Activated effector memory CD4-positive, alpha-beta T cell treated with anti-CD3 and anti-CD28 coated beads, Interleukin-2, amount 50 U/mL, for 16 hours (primary cell): ENCODE measurements at regions not wholly inside any gene's neighbourhood (a gene's known extent, or its start where the extent isn't known, plus 50 kb on each side); places are given as distances from the start of the nearest gene placed in this dataset.

Experiments used
- DNase-seq: peaks from one replicate; pipeline ENCODE4 v3.0.0-alpha.2; 2020

- DNase-seq = no peak
Observed at GRCh38 chr1:191609305-191609704, 549.0 kb upstream of the RGS18 start.

DNA sequence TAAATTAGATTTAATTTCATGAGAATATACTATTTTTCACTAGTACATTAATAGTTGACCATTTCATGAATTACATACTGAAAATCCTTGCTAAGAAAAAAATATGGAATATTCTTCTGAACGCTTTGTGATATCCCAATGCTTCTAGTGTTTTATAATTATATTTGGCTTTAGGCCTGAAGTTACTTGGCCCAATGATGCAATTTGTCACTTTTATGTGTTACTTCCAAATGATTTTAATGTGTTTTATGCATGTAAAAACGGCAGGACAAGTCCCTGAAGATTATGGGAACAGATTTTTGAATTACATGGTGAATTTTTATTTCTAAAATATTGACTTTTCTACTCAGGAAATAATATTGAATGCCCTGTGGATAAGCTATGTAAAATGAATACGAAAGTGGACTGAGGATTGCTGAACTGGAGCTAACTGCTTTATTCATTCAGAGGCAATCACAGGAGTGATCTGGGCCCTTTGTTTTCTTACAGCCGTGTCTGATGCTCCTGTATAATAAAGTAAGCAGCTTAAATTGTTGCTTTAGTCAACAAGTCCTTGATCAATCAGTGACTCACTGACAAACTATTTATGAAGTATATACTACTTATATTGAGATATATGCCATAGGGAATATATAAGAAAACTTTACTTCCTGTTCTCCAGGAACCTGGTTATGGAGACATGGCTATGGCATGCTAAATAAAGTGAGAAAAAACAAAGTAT lies 543.0 kb upstream of the RGS18 start:
- no peak for DNase-seq

- no peak for DNase-seq
Observed at GRCh38 chr1:191618181-191618580, 540.1 kb upstream of the RGS18 start.

GRCh38 chr1:191620883-191621282 lies 537.4 kb upstream of the RGS18 start:
- no peak for DNase-seq

DNA sequence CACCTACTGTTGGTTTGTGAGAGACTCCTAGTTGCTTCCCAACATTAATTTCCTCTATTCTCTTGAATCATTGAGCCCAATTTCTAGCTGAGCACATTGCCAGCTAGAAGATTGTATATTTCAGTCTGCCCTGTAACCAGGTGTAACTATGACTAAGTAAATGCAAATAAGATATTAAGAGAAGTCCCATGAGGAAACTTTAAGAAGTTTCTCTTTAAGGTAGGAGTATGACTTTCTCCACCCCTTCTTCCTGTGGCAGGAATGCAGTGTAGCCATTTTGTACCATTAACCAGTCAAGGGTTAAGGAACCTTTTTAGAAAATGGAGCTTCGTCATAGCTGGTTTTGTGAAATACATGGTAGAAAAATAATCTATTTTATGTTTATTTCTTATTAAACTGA lies 534.2 kb upstream of the RGS18 start:
- DNase-seq = no peak

- DNase-seq = no peak
Observed at GRCh38 chr1:191629836-191630235, 528.4 kb upstream of the RGS18 start.

DNA sequence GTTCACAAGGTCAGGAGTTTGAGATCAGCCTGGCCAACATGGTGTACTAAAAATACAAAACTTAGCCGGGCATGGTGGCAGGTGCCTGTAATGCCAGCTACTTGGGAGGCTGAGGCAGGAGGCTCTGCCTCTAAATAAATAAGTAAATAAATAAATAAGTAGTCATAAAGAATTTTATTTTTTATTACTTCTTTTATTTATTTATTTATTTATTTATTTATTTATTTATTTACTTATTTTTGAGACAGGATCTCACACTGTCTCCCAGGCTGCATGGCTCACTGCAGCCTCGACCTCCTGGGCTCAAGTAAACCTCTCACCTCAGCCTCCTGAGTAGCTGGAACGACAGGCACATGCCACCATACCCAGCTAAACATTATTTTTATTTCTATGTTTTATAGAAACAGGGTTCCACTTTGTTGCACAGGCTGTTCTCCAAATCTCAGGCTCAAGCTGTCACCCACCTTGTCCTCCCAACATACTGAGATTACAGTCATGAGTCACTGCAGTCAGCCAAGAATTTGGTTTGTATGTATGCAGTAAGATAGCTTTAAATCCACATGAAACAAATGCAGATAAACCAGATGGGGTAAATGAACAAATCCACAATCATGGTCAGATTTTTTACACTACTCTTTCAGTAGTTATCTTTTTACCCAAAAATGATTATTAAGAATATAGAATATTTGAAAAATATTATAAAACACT lies 523.3 kb upstream of the RGS18 start:
- no peak for DNase-seq

DNA sequence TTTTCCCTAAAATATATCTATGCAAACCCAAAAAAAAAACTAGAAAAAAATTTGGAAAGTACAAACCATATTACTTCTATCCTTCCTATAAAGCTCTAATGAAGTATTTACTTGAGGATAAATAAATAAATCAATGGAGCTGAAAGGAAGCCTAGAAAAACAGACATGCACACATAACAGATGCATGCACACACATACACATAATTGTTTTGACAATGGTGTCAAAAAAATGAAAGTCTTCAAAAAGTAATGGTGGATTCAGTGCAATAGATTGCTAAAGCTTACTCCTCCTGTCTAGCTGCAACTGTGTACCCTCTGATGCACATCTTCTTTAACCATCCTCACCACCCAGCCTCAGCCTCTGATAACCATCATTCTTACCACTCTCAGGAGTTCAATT lies 521.9 kb upstream of the RGS18 start:
- DNase-seq = no peak

DNA sequence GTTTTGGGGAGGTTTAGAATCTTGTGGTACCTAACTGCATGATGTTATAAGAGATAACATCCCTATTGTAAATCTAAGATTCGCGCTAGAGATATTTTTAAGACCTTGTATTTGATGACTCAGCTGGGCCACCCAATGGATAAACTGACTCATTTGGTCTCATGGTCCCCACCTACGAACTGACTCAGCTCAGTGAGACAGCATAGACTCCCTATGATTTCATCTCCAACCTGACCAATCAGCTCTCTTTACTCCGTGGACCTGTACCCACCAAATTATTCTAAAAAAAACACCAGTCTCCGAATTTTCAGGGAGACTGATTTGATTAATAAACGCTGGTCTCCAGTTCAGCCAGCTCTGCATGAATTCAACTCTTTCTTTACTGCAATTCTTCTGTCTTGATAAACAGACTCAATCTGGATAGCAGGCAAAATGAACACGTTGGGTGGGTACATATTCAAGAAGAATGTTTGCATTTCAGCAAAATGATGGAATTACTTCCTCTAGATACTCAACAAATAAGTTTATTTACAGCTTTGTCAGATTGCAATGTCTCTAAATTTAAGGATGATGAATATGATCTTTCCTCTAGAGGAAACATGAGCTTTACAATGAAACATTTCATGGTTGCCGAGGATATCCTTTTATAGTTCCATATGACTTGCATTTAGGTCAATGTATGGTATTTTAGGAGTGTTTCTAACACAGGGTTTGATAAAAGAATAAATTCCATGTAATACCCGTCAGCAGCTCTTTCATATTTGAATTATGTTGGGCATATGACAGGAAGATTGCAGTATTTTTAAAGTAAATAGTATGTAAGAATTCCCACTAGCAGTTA lies 516.6 kb upstream of the RGS18 start:
- DNase-seq = no peak

DNA sequence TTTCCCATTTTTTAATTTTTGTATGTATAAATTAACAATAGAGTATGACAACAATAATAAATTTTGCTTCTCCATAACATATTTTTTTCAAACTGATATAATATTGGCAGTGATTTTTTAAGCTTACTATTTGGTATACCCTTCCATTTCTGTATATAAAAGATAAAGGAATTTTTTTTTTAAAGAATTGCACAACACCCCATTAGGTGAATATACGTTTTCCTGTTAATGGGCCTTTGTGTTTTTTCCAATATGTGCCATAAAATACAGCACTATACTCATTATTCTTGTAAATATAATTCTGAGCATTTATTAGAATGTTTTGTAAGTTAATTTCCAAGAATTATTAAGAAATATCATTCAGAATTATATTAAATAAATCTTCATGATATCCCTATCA lies 515.2 kb upstream of the RGS18 start:
- DNase-seq = no peak

GRCh38 chr1:191648939-191649338 lies 509.3 kb upstream of the RGS18 start:
- no peak for DNase-seq

DNA sequence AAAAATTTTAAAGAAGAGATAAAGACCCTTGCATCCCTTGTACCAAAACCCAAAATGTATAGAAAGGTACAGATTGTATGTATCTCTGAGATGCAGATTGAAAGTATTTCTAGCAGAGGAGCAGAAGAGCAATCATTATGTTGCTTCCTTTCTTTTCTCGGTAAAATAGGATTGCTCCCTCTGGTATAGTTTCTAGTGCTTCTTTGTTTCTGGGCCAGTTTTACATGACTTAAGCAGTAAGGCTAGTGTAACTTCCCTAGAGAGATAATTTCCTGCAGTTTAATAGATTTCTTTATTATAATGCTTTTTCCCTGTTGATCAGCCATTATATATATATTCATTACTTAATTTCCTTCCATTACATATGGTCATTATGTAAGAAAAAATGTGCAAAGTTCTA lies 496.2 kb upstream of the RGS18 start:
- DNase-seq = no peak

GRCh38 chr1:191662746-191663145 lies 495.5 kb upstream of the RGS18 start:
- no peak for DNase-seq

DNA sequence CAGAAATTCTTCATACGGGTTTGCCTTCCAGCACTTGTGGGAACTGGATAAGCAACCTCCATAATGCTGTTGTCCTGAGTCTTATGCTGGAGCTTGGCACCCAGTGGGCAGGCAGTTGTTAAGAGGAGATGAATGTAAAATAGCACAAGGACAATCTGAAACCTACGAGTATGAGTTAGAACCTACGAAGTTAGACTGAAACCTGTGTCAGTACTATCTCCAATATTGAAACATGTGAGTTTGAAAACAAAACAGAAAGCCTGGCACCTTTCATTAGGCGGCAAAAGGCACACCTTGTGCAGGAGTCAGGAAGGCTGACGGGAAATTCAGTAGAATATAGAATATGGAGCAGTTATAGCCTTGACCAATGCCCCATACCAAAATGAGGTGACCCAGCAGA lies 489.7 kb upstream of the RGS18 start:
- DNase-seq = no peak

DNA sequence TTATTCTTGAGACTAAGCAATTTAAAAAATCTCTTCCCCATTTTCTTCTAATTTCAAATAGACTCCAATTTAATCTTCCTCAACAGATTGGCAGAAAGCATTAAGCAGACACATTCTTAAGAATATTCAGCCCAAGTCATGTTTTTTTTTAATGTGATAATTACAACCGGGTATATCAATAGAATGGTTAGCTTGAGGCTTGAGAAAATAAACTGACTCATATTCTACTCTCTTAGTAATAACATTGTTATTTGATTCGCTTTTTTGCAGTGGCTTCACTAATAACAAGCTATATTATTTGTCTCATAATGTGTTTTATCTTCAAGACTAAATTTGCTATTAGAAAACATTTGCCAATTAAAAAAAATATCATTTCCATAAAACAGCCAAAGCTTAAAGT lies 488.6 kb upstream of the RGS18 start:
- DNase-seq = no peak

DNA sequence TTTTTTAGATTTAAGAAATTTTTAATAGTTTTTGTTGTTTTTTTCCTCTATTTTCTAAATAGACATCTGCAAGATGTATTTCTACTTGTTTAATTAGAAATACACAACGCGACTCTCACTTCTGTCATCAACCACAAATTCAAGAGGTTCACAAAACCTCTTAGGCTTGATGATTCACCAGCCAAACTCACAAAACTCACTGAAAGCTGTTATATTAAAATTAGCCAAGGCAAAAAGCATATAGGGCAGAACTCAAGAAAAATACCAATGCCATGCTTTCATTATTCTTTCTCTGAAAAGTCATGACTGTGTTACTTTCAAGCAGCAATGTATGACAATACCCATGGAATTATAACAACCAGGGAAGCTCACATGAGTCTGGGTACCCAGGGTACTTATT lies 487.0 kb upstream of the RGS18 start:
- no peak for DNase-seq

DNA sequence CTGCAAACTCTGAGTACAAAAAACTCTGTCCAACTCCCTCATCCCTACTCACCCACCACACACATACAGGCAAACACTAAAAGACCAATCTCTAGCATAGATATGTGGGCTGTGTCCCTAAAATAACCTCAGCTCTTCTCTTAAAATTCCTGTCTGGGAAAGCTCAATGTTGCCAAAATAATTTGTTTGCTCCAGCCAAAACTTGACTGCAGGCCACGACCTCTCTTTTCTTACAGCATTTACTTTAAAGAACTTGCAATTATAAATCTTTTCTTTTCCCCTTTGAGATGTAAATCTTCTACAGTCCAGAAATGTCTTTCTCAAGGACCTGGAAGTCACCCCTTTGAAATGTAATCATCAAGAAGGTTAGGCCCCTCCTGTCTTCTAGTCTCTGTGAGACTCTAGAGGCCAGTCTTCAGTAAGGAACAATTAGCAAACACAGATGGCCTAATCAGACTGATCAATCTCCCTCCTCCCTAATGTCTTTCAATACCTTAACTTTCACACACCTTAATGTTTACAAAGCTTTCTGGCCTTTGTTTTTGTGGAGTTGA lies 483.6 kb upstream of the RGS18 start:
- DNase-seq = no peak

- no peak for DNase-seq
Observed at GRCh38 chr1:191675856-191676783, 482.1 kb upstream of the RGS18 start.

GRCh38 chr1:191685669-191686068 lies 472.6 kb upstream of the RGS18 start:
- no peak for DNase-seq

DNA sequence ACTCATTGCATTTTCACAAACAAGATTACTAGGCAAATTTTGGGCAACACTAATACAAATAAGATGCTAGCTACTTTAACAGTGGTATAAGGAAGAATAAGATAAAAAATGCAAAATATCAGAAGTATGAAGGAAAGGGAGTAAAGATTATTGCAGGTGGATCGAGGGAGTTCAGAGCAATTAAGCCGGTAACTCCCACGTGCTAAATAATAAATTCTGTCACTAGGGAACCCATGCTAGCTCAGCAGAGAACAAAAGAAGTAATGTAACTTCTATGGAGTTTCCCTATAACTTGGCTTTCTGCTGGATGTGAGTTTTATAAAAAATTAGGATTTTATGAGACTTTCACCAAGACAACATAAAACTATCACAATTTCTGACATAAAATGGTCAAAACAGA lies 470.5 kb upstream of the RGS18 start:
- DNase-seq = no peak

GRCh38 chr1:191690931-191691330 lies 467.3 kb upstream of the RGS18 start:
- DNase-seq = no peak

GRCh38 chr1:191693797-191694196 lies 464.5 kb upstream of the RGS18 start:
- no peak for DNase-seq
